ENCODE measurements at regions not wholly inside any gene's neighbourhood (a gene's known extent, or its start where the extent isn't known, plus 50 kb on each side); places are given as distances from the start of the nearest gene placed in this dataset.
"Not testable (repeated sequence)": the region's sequence is repeated elsewhere in the genome, so short reads cannot be mapped to it uniquely, and the experiment has no call there.

DNA sequence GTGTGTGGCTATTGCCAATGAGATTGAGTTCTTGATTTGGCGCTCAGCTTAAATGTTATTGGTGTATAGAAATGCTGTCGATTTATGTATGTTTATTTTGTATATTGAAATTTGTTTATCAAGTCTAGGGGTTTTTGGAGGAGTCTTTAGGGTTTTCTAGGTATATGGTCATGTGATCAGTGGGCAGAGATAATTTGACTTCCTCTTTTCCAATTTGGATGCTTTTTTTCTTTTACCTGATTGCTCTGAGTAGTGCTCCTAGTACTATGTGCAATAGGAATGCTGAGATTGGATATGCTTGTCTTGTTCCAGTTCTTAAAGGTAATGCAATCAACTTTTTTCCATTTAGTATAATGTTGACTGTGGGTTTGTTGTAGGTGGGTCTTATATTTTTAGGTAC lies 99.8 kb upstream of the PMCH start:
- DNase-seq (ENCODE audit: low spot score): no peak

- DNase-seq (ENCODE audit: low spot score): no peak
Observed at GRCh38 chr12:102294568-102294967, 96.9 kb upstream of the PMCH start.

GRCh38 chr12:102291498-102292440 lies 94.1 kb upstream of the PMCH start:
- DNase-seq (ENCODE audit: low spot score): not testable (repeated sequence)

GRCh38 chr12:102289702-102290101 lies 92.1 kb upstream of the PMCH start:
- DNase-seq (ENCODE audit: low spot score): not testable (repeated sequence)

GRCh38 chr12:102281231-102281630 lies 83.6 kb upstream of the PMCH start:
- DNase-seq (ENCODE audit: low spot score): no peak

- DNase-seq (ENCODE audit: low spot score): not testable (repeated sequence)
Observed at GRCh38 chr12:102255687-102256086, 58.1 kb upstream of the PMCH start.

DNA sequence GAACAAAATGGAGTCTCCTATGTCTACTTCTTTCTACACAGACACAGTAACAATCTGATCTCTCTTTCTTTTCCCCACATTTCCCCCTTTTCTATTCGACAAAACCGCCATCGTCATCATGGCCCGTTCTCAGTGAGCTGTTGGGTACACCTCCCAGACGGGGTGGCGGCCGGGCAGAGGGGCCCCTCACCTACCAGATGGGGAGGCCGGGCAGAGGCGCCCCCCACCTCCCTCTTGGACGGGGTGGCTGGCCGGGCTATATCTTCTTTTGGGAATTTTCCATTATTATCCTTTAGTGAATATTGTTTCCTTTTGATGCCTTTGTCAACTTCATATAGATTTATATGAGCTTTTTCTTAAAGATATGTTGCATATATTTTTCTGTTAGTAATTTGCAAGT lies 53.4 kb upstream of the PMCH start:
- not testable (repeated sequence) for DNase-seq (ENCODE audit: low spot score)

DNA sequence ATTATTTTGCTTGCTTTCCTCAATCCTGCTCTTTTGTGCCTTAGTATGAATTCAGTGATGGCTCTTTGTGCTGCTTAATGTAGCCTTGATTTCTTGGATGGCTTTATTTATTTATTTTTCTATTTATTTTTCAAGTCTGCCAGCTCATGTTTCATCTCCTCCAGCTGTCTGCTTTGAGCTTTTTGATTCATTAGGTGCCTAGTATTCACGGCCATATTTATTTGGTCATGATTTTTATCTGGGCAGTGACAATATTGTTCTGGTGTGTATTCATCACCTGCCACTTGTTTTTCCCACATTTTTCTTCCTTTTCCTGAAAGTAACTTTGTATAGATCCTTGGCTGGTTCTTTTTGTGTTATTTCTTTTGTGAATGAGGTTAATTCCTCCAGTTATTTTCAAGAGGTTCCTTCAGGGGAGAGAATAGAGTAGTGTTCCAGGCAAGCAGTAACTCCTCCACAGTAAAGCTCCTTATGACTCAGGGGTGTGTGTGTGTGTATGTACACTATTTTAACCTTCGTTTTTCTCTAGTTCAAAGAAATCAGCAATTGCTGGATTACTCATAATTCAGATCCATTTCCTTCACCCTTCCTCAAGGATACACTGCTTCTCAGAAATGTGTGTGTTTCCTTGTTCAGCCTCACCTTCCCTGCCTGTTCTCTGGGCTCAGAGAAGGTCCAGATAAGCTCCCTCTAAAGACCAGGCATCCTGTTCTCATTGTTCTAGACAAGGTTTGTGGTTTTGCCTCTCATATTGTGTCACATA lies 51.6 kb upstream of the PMCH start:
- DNase-seq (ENCODE audit: low spot score): no peak
